ENCODE measurements at regions not wholly inside any gene's neighbourhood (a gene's known extent, or its start where the extent isn't known, plus 50 kb on each side); places are given as distances from the start of the nearest gene placed in this dataset.

- Histone ChIP-seq H3K4me3 (no peak overlapping the region), H3K27ac (no peak overlapping the region)
- no peak for TF ChIP-seq CTCF (IDR thresholded peaks at IDR 0.05)
- DNase-seq (ENCODE audit: low spot score), result no peak
Observed at GRCh38 chr19:27777726-27778125, 1435.2 kb downstream of the UQCRFS1 start.

GRCh38 chr19:27777242-27777641 is 1435.7 kb downstream of the UQCRFS1 start:
- no peak for DNase-seq (ENCODE audit: low spot score)
- Histone ChIP-seq H3K27ac (no peak overlapping the region), H3K4me3 (no peak overlapping the region)
- TF ChIP-seq CTCF (IDR thresholded peaks at IDR 0.05), result no peak

GRCh38 chr19:27776524-27776923 is 1436.4 kb downstream of the UQCRFS1 start:
- no peak for TF ChIP-seq CTCF (IDR thresholded peaks at IDR 0.05)
- no peak for DNase-seq (ENCODE audit: low spot score)
- Histone ChIP-seq H3K27ac (no peak overlapping the region), H3K4me3 (no peak overlapping the region)

DNA sequence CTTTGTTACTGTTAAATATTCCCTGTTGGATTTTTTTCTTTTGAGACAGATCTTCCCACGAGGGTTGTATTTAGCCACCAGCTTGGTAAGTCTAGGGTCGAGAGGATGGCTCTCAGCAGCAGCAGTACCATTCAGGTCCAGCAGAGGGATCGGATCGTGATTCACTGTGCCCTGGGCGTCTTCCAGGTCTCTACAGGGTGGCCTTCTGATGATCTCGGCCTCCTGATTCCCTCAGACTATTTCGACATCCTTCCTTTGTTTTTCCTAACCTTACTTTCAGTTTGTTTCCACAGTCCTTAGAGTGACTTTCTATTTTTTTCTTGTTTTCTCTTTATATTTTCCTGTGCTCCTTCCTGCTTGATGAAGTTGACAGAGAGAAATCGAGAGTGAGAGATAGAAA is 1436.9 kb downstream of the UQCRFS1 start:
- Histone ChIP-seq H3K4me3 (no peak overlapping the region), H3K27ac (no peak overlapping the region)
- no peak for TF ChIP-seq CTCF (IDR thresholded peaks at IDR 0.05)
- no peak for DNase-seq (ENCODE audit: low spot score)

DNA sequence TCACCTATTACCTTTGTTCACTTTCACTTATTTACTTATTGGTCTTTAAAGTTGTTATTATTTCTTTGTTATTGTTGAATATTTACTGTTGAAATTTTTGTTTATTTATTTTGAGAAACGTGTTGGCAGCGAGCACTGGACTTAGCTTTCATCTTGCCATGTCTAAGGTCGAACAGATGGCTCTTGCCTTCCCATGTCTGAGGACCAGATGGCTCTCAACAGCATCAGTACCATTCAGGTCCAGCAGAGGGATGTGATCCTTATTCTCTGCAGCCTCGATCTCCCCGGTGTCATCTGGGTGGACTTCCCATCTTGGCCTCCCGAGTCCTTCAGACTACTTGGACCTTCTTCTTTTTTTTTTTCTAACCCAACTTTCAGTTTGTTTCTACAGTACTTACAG is 1437.6 kb downstream of the UQCRFS1 start:
- no peak for DNase-seq (ENCODE audit: low spot score)
- no peak overlapping the region for H3K4me3 ChIP-seq

GRCh38 chr19:27774827-27775226 is 1438.1 kb downstream of the UQCRFS1 start:
- DNase-seq (ENCODE audit: low spot score), result no peak
- Histone ChIP-seq H3K4me3 (no peak overlapping the region), H3K27ac (no peak overlapping the region)
- no peak for TF ChIP-seq CTCF (IDR thresholded peaks at IDR 0.05)

More for the DNA sequence above, 1437.6 kb downstream of the UQCRFS1 start:
- no peak overlapping the region for H3K27ac ChIP-seq
- TF ChIP-seq CTCF (IDR thresholded peaks at IDR 0.05), result no peak

GRCh38 chr19:27774337-27774736 is 1438.6 kb downstream of the UQCRFS1 start:
- no peak for DNase-seq (ENCODE audit: low spot score)
- TF ChIP-seq CTCF (IDR thresholded peaks at IDR 0.05), result no peak

More at GRCh38 chr19:27774337-27774736, 1438.6 kb downstream of the UQCRFS1 start:
- H3K4me3 ChIP-seq, result no peak overlapping the region
- no peak overlapping the region for H3K27ac ChIP-seq

Measured in coronary artery (tissue), 2 donors.